DMS79 (cell line): ENCODE measurements at regions not wholly inside any gene's neighbourhood (a gene's known extent, or its start where the extent isn't known, plus 50 kb on each side); places are given as distances from the start of the nearest gene placed in this dataset.

Source experiments
- DNase-seq: peaks from one replicate; lab custom pipeline; 2025; lab: John Stamatoyannopoulos, UW

GRCh38 chr10:78366663-78367411 lies 333.2 kb downstream of the RPS24 start:
- no peak for DNase-seq

- DNase-seq = no peak
Measured at GRCh38 chr10:78367751-78368150, 334.1 kb downstream of the RPS24 start.

- no peak for DNase-seq
Measured at GRCh38 chr10:78371136-78371535, 337.5 kb downstream of the RPS24 start.

- no peak for DNase-seq
Measured at GRCh38 chr10:78372806-78373205, 339.1 kb downstream of the RPS24 start.

GRCh38 chr10:78374331-78375028 lies 340.8 kb downstream of the RPS24 start:
- DNase-seq = no peak

- no peak for DNase-seq
Measured at GRCh38 chr10:78375854-78376785, 342.5 kb downstream of the RPS24 start.

GRCh38 chr10:78377356-78377755 lies 343.7 kb downstream of the RPS24 start:
- peak; percentile 27 for DNase-seq

GRCh38 chr10:78378192-78378591 lies 344.5 kb downstream of the RPS24 start:
- DNase-seq = no peak

GRCh38 chr10:78381107-78381506 lies 347.4 kb downstream of the RPS24 start:
- DNase-seq = no peak

- DNase-seq = no peak
Measured at GRCh38 chr10:78382047-78382446, 348.4 kb downstream of the RPS24 start.

- DNase-seq = no peak
Measured at GRCh38 chr10:78382772-78383171, 349.1 kb downstream of the RPS24 start.

- no peak for DNase-seq
Measured at GRCh38 chr10:78383378-78384048, 349.9 kb downstream of the RPS24 start.

GRCh38 chr10:78384049-78384431 lies 350.4 kb downstream of the RPS24 start:
- no peak for DNase-seq

GRCh38 chr10:78385599-78385998 lies 351.9 kb downstream of the RPS24 start:
- no peak for DNase-seq

- DNase-seq = no peak
Measured at GRCh38 chr10:78386509-78386908, 352.8 kb downstream of the RPS24 start.

GRCh38 chr10:78388331-78389050 lies 354.8 kb downstream of the RPS24 start:
- no peak for DNase-seq

- no peak for DNase-seq
Measured at GRCh38 chr10:78389419-78389818, 355.8 kb downstream of the RPS24 start.

- DNase-seq = no peak
Measured at GRCh38 chr10:78390051-78390450, 356.4 kb downstream of the RPS24 start.

- DNase-seq = no peak
Measured at GRCh38 chr10:78390817-78391216, 357.2 kb downstream of the RPS24 start.

GRCh38 chr10:78391585-78391984 lies 357.9 kb downstream of the RPS24 start:
- DNase-seq = no peak

GRCh38 chr10:78392197-78392596 lies 358.5 kb downstream of the RPS24 start:
- no peak for DNase-seq
